B cell (primary cell): ENCODE measurements at regions not wholly inside any gene's neighbourhood (a gene's known extent, or its start where the extent isn't known, plus 50 kb on each side); places are given as distances from the start of the nearest gene placed in this dataset.

Experiments used
- ATAC-seq: fragments of 200-7000 bp; cut with Tn5 transposase; one replicate; pipeline ENCODE4 v1.10.0; 2021; ENCODE audit warnings: low read depth, mild to moderate bottlenecking, moderate number of reproducible peaks, moderate library complexity
- CTCF ChIA-PET: fragments of 350-600 bp; sonication (Branson Sonifier 250); formaldehyde crosslinking; loops from one replicate; lab custom pipeline; 2021; ENCODE audit warnings: antibody characterized with exemption, inconsistent platforms; lab: Charles Lee
- POLR2A ChIA-PET: fragments of 350-600 bp; sonication (Branson Sonifier 250); formaldehyde crosslinking; loops from one replicate; lab custom pipeline; 2021; ENCODE audit warnings: antibody characterized with exemption; lab: Charles Lee
- DNase-seq: peaks from one replicate; pipeline ENCODE4 v3.0.0; 2013
- H2AFZ ChIP-seq: 2 replicates; pipeline ENCODE4 v1.6.1; 2012; ENCODE audit warnings: mild to moderate bottlenecking, low read depth, low read length; ENCODE audit not compliant: insufficient read depth, poor library complexity, severe bottlenecking
- H3K27ac ChIP-seq, 2 donors: 1 replicate in 1 of 2; 2 replicates in 1 of 2; pipeline ENCODE4 v1.5.1; 2012 to 2013; ENCODE audit warnings: low read length in 2 of 2, mild to moderate bottlenecking in 2 of 2, moderate library complexity in 1 of 2
- H3K27me3 ChIP-seq, 4 experiments: fragments of 200-600 bp in 1 of 4; sonication (generic) in 1 of 4; replicated peaks in 1 of 4; 1 replicate in 2 of 4; 2 replicates in 2 of 4; pipeline versions ENCODE4 v1.6.1 to v1.7.0; 2013 to 2016; ENCODE audit warnings: low read length in 3 of 4, mild to moderate bottlenecking in 2 of 4, mixed read lengths in 1 of 4, moderate library complexity in 1 of 4; ENCODE audit not compliant: insufficient read depth in 4 of 4, control insufficient read depth in 3 of 4; ENCODE audit errors: control extremely low read depth in 1 of 4
- H3K36me3 ChIP-seq, 2 experiments: replicated peaks in 1 of 2; 1 replicate in 1 of 2; 2 replicates in 1 of 2; pipeline versions ENCODE4 v1.6.1 to v1.7.1; 2013; ENCODE audit warnings: low read length in 1 of 2; ENCODE audit not compliant: insufficient read depth in 2 of 2, control insufficient read depth in 1 of 2; ENCODE audit errors: control extremely low read depth in 1 of 2, extremely low read depth in 1 of 2
- H3K4me1 ChIP-seq, 2 donors: fragments of 200-600 bp in 1 of 2; sonication (generic) in 1 of 2; 1 replicate in 1 of 2; 2 replicates in 1 of 2; pipeline versions ENCODE4 v1.5.1 to v1.6.1; 2013 to 2017; ENCODE audit warnings: low read length in 2 of 2; ENCODE audit not compliant: control insufficient read depth in 2 of 2, insufficient read depth in 2 of 2
- H3K4me2 ChIP-seq: replicated peaks from 2 replicates; pipeline ENCODE3; 2012; ENCODE audit warnings: mild to moderate bottlenecking, low read depth, low read length; ENCODE audit not compliant: poor library complexity, severe bottlenecking
- H3K4me3 ChIP-seq, 5 experiments: fragments of 200-600 bp in 1 of 5; sonication (generic) in 1 of 5; 1 replicate in 3 of 5; 2 replicates in 2 of 5; pipeline versions ENCODE4 v1.5.1 to v1.7.0; 2011 to 2016; ENCODE audit warnings: low read length in 4 of 5, mild to moderate bottlenecking in 4 of 5, low read depth in 2 of 5, control low read depth in 1 of 5, moderate library complexity in 1 of 5; ENCODE audit not compliant: insufficient read depth in 1 of 5; ENCODE audit errors: control extremely low read depth in 1 of 5, extremely low read depth in 1 of 5
- H3K79me2 ChIP-seq: fragments of 200-600 bp; sonication (generic); one replicate; pipeline ENCODE4 v1.6.0; 2016; ENCODE audit warnings: low read length; ENCODE audit not compliant: control insufficient read depth, insufficient read depth
- H3K9ac ChIP-seq: fragments of 200-600 bp; sonication (generic); 2 replicates; pipeline ENCODE4 v1.6.1; 2017; ENCODE audit warnings: mild to moderate bottlenecking, low read length, moderate library complexity
- H3K9me3 ChIP-seq, 3 donors: one replicate each; pipeline versions ENCODE4 v1.6.1 to v1.7.1; 2013; ENCODE audit warnings: low read length in 2 of 3; ENCODE audit not compliant: control insufficient read depth in 2 of 3, insufficient read depth in 1 of 3; ENCODE audit errors: control extremely low read depth in 1 of 3
- H4K20me1 ChIP-seq: 2 replicates; pipeline ENCODE4 v1.6.0; 2012; ENCODE audit warnings: mild to moderate bottlenecking, low read length; ENCODE audit not compliant: insufficient read depth, control insufficient read depth, poor library complexity, severe bottlenecking
- H3K27ac Mint-ChIP-seq: one replicate; pipeline ENCODE4 v1.8.0; 2021; ENCODE audit warnings: mixed read lengths
- H3K27me3 Mint-ChIP-seq: one replicate; pipeline ENCODE4 v1.8.0; 2021; ENCODE audit warnings: mixed read lengths
- H3K4me1 Mint-ChIP-seq: one replicate; pipeline ENCODE4 v1.8.0; 2021; ENCODE audit warnings: mixed read lengths
- H3K4me3 Mint-ChIP-seq: one replicate; pipeline ENCODE4 v1.8.0; 2021; ENCODE audit warnings: mixed read lengths
- H3K9me3 Mint-ChIP-seq: one replicate; pipeline ENCODE4 v1.8.0; 2022; ENCODE audit warnings: mixed read lengths; ENCODE audit not compliant: insufficient read depth
- CTCF ChIP-seq: fragments of 200-600 bp; IDR thresholded peaks from one replicate; pipeline ENCODE4 v1.8.0; 2022; ENCODE audit warnings: antibody characterized with exemption, mild to moderate bottlenecking
- EZH2 ChIP-seq: IDR thresholded peaks from 2 replicates; pipeline ENCODE4 v1.6.1; 2012; ENCODE audit warnings: borderline replicate concordance, low read depth, mild to moderate bottlenecking, moderate library complexity, low read length; ENCODE audit not compliant: insufficient read depth, poor library complexity, severe bottlenecking
- intact Hi-C: fragments of 100-400 bp; cut with micrococcal nuclease; formaldehyde crosslinking; loops from one replicate; pipeline ENCODE4 v1.10.0; 2022

GRCh38 chr1:95982711-95983110, 738.9 kb upstream of the PTBP2 start:
- no peak overlapping the region for H3K27ac ChIP-seq
- intact Hi-C loops, result no loop called here
- ChIA-PET CTCF (no interaction called here), POLR2A (no interaction called here)
- no peaks in the 10 kb centered on the region for H3K27me3 ChIP-seq
- no peaks in the 10 kb centered on the region for H3K9me3 Mint-ChIP-seq
- H3K4me3 Mint-ChIP-seq, result no peak overlapping the region
- no peak overlapping the region for H2AFZ ChIP-seq
- H4K20me1 ChIP-seq, result no peaks in the 10 kb centered on the region
- no peak overlapping the region for H3K4me3 ChIP-seq
- ATAC-seq (no peak), DNase-seq (no peak)
- H3K4me2 ChIP-seq, result no peak overlapping the region
- H3K4me1 Mint-ChIP-seq, result no peaks in the 10 kb centered on the region
- TF ChIP-seq EZH2, result no peak
- no peak for TF ChIP-seq CTCF
- H3K4me1 ChIP-seq, result no peaks in the 10 kb centered on the region
- no peaks in the 10 kb centered on the region for H3K9me3 ChIP-seq
- H3K9ac ChIP-seq, result no peak overlapping the region
- no peaks in the 10 kb centered on the region for H3K27me3 Mint-ChIP-seq
- no peaks in the 10 kb centered on the region for H3K79me2 ChIP-seq
- H3K27ac Mint-ChIP-seq, result no peak overlapping the region
- H3K36me3 ChIP-seq, result no peaks in the 10 kb centered on the region

- Histone ChIP-seq H4K20me1 (no peaks in the 10 kb centered on the region), H3K36me3 (no peaks in the 10 kb centered on the region), H3K4me2 (no peak overlapping the region), H3K79me2 (no peaks in the 10 kb centered on the region), H3K27ac (no peak overlapping the region), H3K4me1 (no peaks in the 10 kb centered on the region), H3K9me3 (no peaks in the 10 kb centered on the region), H3K27me3 (no peaks in the 10 kb centered on the region), H3K9ac (no peak overlapping the region), H2AFZ (no peak overlapping the region), H3K4me3 (no peak overlapping the region)
- Mint-ChIP-seq H3K27me3 (no peaks in the 10 kb centered on the region), H3K4me1 (no peaks in the 10 kb centered on the region), H3K27ac (no peak overlapping the region), H3K9me3 (no peaks in the 10 kb centered on the region), H3K4me3 (no peak overlapping the region)
- DNase-seq, result no peak
- ChIA-PET CTCF (no interaction called here), POLR2A (no interaction called here)
- intact Hi-C loops, result no loop called here
- ATAC-seq, result no peak
- TF ChIP-seq EZH2 (no peak), CTCF (no peak)
These were observed 737.8 kb upstream of the PTBP2 start for GRCh38 chr1:95983831-95984230.
